Type B pancreatic cell (in vitro differentiated cells): ENCODE measurements at regions not wholly inside any gene's neighbourhood (a gene's known extent, or its start where the extent isn't known, plus 50 kb on each side); places are given as distances from the start of the nearest gene placed in this dataset.
"Not testable (repeated sequence)": the region's sequence is repeated elsewhere in the genome, so short reads cannot be mapped to it uniquely, and the experiment has no call there.

Experiments
- DNase-seq: peaks from one replicate; pipeline ENCODE4 v3.0.0; 2021; ENCODE audit warnings: mixed read lengths; ENCODE audit not compliant: unreplicated experiment; ENCODE audit errors: extremely low spot score
- H3K27ac Mint-ChIP-seq: 2 replicates; pipeline ENCODE4 v1.8.0; 2021; ENCODE audit warnings: mild to moderate bottlenecking, mixed read lengths
- H3K27me3 Mint-ChIP-seq: 2 replicates; pipeline ENCODE4 v1.8.0; 2021; ENCODE audit warnings: mixed read lengths
- H3K36me3 Mint-ChIP-seq: 2 replicates; pipeline ENCODE4 v1.8.0; 2021; ENCODE audit warnings: mixed read lengths
- H3K4me1 Mint-ChIP-seq: one replicate; pipeline ENCODE4 v1.8.0; 2021; ENCODE audit warnings: mixed read lengths; ENCODE audit not compliant: unreplicated experiment
- H3K4me3 Mint-ChIP-seq: 2 replicates; pipeline ENCODE4 v1.8.0; 2021; ENCODE audit warnings: mild to moderate bottlenecking, mixed read lengths
- H3K9me3 Mint-ChIP-seq: 2 replicates; pipeline ENCODE4 v1.8.0; 2021; ENCODE audit warnings: mixed read lengths
- TF ChIP-seq, protein P1 (sequence below): fragments of 200-600 bp; sonication (generic); conservative IDR thresholded peaks from 2 replicates; pipeline ENCODE4 v1.5.0; 2021; ENCODE audit warnings: antibody characterized with exemption, mild to moderate bottlenecking

DNA sequence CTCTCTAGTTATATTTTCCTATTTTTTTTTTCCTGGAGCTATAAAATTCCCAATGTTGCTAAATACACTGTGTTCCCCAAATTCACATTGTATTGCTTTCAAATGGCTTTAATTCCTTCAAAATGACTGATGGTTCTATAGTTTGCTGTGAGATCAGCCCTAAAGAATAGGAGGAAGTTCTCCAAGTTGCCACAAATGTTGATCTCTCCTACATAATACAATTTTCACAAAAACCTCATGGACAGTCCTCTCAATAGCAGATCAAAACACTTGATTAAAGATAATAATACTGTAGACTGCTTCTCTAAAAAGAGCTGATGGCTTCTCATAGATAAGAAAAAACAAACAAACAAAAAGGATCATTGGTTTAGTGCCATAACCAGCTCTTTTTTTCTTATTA lies 97.8 kb upstream of the CAV2 start:
- H3K36me3 Mint-ChIP-seq = no peaks in the 10 kb centered on the region
- no peak overlapping the region for H3K27ac Mint-ChIP-seq
- peaks cover 10% of the 10 kb centered on the region for H3K9me3 Mint-ChIP-seq
- DNase-seq = no peak
- TF ChIP-seq, protein P1, sequence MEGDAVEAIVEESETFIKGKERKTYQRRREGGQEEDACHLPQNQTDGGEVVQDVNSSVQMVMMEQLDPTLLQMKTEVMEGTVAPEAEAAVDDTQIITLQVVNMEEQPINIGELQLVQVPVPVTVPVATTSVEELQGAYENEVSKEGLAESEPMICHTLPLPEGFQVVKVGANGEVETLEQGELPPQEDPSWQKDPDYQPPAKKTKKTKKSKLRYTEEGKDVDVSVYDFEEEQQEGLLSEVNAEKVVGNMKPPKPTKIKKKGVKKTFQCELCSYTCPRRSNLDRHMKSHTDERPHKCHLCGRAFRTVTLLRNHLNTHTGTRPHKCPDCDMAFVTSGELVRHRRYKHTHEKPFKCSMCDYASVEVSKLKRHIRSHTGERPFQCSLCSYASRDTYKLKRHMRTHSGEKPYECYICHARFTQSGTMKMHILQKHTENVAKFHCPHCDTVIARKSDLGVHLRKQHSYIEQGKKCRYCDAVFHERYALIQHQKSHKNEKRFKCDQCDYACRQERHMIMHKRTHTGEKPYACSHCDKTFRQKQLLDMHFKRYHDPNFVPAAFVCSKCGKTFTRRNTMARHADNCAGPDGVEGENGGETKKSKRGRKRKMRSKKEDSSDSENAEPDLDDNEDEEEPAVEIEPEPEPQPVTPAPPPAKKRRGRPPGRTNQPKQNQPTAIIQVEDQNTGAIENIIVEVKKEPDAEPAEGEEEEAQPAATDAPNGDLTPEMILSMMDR = no peak
- H3K4me3 Mint-ChIP-seq = no peak overlapping the region
- no peaks in the 10 kb centered on the region for H3K4me1 Mint-ChIP-seq
- H3K27me3 Mint-ChIP-seq = no peaks in the 10 kb centered on the region

DNA sequence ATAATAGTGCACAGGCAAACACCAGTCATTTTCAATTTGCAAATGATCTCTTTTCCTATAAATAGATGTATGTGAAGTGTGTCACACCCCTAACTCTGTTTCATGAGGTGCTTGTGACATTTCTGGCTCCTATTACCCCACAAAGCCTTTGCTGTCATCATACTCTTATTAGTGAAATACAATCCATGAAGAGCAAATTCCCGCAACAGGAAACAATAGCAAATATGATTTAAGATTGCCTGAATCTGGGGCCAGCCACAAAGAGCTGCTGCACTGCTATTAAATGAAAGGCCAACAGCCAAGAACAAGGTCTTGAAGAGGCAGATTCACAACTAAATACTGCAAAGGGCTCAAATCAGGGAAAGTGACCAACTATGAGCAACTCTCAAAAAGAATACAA lies 96.3 kb upstream of the CAV2 start:
- DNase-seq = no peak
- Mint-ChIP-seq H3K4me1 (no peaks in the 10 kb centered on the region), H3K9me3 (no peaks in the 10 kb centered on the region), H3K27me3 (no peaks in the 10 kb centered on the region), H3K4me3 (no peak overlapping the region), H3K36me3 (no peaks in the 10 kb centered on the region), H3K27ac (no peak overlapping the region)
- TF ChIP-seq, protein P1 = no peak

DNA sequence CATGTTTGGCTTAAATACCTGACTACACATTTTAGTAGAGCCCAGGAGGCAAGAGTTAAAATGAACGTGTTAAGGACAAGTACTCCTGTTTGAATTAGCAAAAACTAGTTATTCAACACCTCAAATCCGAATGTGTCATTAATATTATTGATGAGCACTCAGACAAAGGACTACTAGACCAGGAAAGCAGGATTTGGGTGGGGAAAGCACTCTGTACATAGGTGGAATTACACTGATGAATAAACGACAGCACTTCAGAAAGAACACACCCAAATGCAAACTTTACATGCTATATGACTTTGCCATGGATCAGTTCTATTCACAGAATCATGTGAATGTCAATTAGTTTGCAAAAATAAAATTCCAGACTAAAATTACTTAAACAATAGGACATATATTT lies 95.1 kb upstream of the CAV2 start:
- TF ChIP-seq, protein P1 = no peak
- DNase-seq = no peak
- Mint-ChIP-seq H3K36me3 (no peaks in the 10 kb centered on the region), H3K4me1 (no peaks in the 10 kb centered on the region), H3K27me3 (no peaks in the 10 kb centered on the region), H3K4me3 (no peak overlapping the region), H3K27ac (no peak overlapping the region), H3K9me3 (no peaks in the 10 kb centered on the region)

DNA sequence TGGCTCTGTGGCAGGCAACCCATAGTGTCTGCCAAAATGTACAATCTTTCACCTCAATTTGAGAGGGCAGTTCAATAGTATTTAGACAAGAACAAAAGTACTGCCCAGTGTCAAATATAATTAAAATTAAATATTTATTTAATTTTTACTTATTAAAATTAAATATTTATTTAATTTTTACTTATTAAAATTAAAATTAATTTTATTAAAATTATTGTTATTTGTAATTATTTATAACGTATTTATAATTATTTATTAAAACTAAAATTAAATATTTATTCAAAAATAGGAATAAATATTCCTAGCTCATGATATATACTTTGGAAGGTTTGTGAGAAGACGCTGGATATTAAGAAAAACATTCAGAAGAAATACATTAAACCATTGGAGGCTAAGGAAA lies 93.7 kb upstream of the CAV2 start:
- H3K27ac Mint-ChIP-seq = no peak overlapping the region
- no peaks in the 10 kb centered on the region for H3K4me1 Mint-ChIP-seq
- no peak for DNase-seq
- TF ChIP-seq, protein P1 = no peak
- H3K27me3 Mint-ChIP-seq = no peaks in the 10 kb centered on the region
- H3K36me3 Mint-ChIP-seq = no peaks in the 10 kb centered on the region
- H3K4me3 Mint-ChIP-seq = no peak overlapping the region
- H3K9me3 Mint-ChIP-seq = no peaks in the 10 kb centered on the region

DNA sequence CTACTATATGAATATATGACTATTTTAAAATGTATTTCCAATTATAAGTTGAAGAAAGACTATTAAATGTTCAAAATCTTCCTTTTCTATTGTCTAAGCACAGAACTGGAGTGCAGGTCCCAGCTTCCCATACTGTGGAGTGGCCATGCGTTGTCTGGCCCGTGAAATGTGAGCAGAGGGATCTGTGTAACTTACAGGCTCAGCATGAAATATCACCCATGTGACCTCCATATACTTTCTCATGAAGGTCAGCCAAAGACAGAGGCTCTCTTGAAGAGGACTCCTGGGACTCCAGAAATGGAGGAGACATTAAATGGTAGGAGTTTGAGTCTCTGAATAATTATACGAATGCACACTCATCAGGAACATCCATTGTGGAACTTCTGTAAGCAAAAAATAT lies 92.4 kb upstream of the CAV2 start:
- H3K27ac Mint-ChIP-seq = no peak overlapping the region
- H3K4me3 Mint-ChIP-seq = no peak overlapping the region
- no peaks in the 10 kb centered on the region for H3K36me3 Mint-ChIP-seq
- H3K9me3 Mint-ChIP-seq = no peaks in the 10 kb centered on the region
- H3K27me3 Mint-ChIP-seq = no peaks in the 10 kb centered on the region
- TF ChIP-seq, protein P1 = no peak
- DNase-seq = no peak
- H3K4me1 Mint-ChIP-seq = no peaks in the 10 kb centered on the region

DNA sequence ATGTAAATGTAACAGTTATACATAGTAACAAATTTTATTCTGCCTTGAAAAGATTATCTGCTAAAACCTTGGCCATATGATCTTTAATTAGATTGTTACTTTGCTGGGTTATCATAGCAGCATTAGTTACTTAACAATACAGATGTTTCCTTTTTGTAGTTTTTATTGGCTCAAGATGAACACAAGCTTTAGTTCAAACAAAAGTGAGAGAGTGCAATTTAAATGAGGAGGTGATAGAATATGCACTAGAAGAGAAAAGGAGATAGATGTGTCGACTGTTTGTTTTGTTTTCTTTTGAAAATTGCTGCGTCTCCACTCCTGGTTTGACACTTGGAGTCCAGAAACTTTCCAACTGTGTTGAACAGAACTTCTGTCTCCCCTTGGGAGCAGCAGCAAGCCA lies 91.4 kb upstream of the CAV2 start:
- no peak overlapping the region for H3K4me3 Mint-ChIP-seq
- no peaks in the 10 kb centered on the region for H3K27me3 Mint-ChIP-seq
- H3K9me3 Mint-ChIP-seq = no peaks in the 10 kb centered on the region
- H3K27ac Mint-ChIP-seq = no peak overlapping the region
- DNase-seq = no peak
- TF ChIP-seq, protein P1 = no peak
- H3K36me3 Mint-ChIP-seq = no peaks in the 10 kb centered on the region
- H3K4me1 Mint-ChIP-seq = no peaks in the 10 kb centered on the region

DNA sequence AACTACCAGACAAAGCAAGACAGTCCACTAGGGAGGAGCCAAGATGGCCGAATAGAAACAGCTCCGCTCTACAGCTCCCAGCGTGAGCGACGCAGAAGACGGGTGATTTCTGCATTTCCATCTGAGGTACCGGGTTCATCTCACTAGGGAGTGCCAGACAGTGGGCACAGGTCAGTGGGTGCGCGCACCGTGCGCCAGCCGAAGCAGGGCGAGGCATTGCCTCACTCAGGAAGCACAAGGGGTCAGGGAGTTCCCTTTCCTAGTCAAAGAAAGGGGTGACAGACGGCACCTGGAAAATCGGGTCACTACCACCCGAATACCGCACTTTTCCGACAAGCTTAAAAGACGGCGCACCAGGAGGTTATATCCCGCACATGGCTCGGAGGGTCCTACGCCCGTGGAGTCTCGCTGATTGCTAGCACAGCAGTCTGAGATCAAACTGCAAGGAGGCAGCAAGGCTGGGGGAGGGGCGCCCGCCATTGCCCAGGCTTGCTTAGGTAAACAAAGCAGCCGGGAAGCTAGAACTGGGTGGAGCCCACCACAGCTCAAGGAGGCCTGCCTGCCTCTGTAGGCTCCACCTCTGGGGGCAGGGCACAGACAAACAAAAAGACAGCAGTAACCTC lies 90.6 kb upstream of the CAV2 start:
- not testable (repeated sequence) for H3K4me1 Mint-ChIP-seq, DNase-seq, H3K36me3 Mint-ChIP-seq, H3K27ac Mint-ChIP-seq, H3K4me3 Mint-ChIP-seq, H3K27me3 Mint-ChIP-seq, H3K9me3 Mint-ChIP-seq

DNA sequence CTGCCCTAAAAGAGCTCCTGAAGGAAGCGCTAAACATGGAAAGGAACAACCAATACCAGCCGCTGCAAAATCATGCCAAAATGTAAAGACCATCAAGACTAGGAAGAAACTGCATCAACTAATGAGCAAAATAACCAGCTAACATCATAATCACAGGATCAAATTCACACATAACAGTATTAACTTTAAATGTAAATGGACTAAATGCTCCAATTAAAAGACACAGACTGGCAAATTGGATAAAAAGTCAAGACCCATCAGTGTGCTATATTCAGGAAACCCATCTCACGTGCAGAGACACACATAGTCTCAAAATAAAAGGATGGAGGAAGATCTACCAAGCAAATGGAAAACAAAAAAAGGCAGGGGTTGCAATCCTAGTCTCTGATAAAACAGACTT lies 88.8 kb upstream of the CAV2 start:
- H3K27me3 Mint-ChIP-seq, H3K4me1 Mint-ChIP-seq: not testable (repeated sequence)

More for the DNA sequence above, 88.8 kb upstream of the CAV2 start:
- not testable (repeated sequence) for DNase-seq, H3K36me3 Mint-ChIP-seq, H3K27ac Mint-ChIP-seq, H3K4me3 Mint-ChIP-seq, H3K9me3 Mint-ChIP-seq
